HG02840 (cell line): ENCODE measurements at regions not wholly inside any gene's neighbourhood (a gene's known extent, or its start where the extent isn't known, plus 50 kb on each side); places are given as distances from the start of the nearest gene placed in this dataset.

Experiments
- ATAC-seq: cut with Tn5 transposase; IDR thresholded peaks from one replicate; pipeline ENCODE4 v1.9.1; 2021; ENCODE audit warnings: mild to moderate bottlenecking, moderate library complexity, moderate number of reproducible peaks; ENCODE audit not compliant: unreplicated experiment, low FRiP score

DNA sequence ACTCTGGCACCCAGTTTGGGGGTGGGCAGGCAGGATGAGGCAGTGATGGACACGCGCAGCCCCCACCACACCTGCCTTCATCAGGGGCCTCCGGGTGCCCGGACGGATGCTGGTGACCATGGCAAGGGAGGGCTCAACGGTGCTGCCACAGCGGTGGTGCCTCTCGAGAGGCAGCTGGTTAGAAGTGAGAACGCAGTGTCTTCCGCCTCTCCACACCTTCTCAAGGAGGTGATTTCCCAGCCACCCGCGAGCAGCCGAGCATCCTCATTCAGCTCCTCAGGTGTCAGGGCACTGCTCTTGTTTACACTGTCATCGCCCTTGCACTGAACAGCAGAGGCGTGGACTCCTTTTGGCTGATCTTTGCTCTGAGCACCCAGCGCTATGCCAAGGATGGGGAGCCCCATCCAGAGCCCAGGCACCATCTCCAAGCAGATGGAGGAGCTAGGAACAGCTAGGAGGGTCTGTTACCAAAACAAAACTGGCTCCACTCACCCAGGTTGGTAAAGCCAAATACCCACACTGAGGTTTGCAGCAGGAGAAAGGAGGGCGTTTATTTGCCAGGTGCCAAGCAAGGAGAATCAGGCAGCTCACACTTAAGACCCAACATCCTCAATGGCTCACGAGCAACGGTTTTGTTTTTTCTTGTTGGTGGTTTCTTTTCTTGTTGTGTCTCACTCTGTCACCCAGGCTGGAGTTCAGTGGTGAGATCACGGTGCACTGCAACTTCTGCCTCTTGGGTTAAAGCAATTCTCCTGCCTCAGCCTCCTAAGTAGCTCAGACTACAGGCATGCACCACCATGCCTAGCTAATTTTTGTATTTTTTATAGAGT lies 174.3 kb upstream of the TNRC6C start:
- no peak for ATAC-seq

DNA sequence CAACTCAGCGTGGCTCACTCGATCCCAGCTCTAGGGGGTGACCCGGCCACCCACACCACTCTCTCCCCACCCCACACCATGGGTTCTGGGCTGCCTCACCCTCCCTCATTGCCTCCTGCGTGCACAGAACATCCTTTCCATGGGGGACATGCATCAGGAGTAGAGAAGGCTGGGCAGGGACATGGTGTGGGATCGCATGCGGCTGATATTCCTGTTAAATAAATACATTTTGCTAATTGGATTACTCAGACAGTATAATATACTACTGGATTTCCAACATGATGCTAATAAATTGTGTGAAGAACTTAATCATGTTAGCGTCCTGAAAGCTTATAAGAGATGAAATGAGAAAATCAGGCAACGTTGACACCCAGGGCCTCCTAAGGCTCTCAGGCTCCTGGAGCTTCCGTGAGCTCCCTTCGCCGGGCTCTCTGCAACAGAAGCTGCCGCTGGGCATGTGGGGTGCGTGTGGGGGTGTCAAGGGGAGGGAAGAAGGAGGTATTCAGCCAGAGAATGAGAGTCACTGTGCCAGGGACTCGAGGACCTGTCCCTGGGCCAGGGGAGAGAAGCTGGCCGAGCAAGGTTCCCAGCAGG lies 173.1 kb upstream of the TNRC6C start:
- no peak for ATAC-seq

DNA sequence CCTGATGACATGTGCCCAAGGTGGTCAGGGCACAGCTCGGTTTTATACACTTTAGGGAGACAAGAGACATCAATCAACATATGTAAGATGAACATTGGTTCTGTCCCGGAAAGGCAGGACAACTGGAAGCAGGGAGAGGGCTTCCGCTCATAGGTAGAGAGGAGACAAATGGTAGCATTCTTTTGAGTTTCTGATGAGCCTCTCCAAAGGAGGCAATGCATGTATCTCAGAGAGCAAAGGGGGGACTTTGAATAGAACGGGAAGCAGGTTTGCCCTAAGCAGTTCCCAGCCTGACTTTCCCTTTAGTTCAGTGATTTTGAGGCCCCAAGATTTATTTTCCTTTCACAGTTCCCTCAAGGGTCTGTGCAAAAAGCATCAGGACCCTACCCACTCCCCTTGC lies 172.4 kb upstream of the TNRC6C start:
- ATAC-seq = no peak

DNA sequence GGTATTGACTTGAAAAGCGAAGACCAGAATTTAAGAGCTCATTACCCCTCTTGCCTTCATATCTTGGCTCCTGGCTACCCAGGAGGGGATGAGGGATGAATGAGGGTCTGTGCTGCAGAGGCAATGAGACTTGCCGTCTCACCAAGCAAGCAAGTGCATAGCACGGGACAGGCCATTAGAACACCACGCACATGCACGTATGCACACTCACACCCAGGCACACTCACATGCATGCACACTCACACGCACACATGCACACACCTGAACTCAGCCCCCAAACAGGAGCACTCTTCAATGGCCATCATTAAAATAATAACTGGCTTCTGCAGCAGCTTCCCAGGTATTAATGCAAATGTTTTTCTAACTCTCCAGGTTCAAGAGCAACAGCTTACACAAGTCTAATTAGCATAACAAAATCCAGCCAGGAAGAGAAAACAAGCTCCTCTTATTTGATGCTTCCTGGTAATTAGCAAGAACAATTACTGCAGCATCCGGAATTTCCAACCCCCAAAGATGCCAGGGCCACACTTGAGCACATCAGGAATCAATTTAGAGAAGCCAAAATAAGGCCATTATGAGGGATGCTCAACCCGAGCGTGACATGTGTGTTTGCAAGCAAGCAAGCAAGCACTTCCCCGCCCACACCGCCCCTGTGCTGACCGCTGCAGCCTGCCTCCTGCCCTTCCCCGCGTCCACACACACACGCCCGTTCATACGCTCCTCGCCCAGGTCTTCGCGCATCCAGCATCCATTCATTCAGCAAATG lies 171.6 kb upstream of the TNRC6C start:
- ATAC-seq = no peak

DNA sequence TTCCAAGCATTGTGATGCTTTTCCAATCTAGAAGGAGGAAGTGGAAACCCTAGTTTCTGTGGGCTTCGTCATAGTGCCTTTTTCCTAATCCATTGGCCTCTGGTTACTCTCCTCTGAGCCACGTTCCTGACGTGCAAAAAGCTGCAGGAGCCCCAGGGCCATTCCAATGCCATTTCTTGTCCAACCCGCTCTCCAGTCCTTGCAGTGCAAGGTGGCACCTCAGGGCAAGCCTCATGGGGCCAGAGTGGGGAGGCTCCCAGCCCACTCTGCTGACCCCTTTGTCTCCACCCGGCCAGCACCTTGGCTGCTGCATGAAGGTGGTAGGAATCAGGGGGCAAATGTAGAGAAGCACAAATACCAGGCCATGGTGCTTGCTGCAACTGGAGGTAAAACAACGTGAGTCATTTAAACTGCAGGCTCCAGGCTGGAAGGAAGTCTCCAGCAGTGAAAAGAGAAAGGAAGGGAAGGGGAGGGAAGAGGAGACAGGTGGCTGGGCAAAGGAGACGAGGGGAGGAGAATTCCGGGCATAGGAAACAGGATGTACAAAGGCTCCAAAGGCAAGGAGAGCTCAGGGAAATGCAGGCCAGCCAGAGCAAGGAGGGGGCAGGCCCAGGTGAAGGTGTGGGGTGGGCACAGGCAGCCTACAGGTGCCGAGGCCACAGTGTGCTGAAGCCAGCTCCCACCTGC lies 168.2 kb upstream of the TNRC6C start:
- ATAC-seq = no peak

DNA sequence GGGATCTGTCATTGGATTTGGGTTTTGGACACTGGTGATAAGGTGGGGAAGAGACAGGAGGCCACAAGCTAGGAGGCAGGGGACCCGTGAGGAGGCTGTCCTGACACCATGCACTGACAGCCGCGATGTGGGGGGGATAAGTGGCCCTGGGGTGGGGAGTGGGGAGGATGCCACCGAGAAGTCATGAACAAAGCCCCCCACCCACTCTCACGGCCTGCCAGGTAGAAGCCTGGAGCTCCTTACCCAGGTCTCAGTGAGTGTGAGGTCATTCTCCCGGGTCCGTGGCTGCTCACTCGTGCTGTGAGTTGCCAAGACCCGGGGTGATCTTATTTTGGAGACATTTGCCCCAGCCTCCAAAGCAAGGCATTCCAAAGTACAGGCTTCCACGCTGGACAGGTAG lies 165.9 kb upstream of the TNRC6C start:
- ATAC-seq = no peak

DNA sequence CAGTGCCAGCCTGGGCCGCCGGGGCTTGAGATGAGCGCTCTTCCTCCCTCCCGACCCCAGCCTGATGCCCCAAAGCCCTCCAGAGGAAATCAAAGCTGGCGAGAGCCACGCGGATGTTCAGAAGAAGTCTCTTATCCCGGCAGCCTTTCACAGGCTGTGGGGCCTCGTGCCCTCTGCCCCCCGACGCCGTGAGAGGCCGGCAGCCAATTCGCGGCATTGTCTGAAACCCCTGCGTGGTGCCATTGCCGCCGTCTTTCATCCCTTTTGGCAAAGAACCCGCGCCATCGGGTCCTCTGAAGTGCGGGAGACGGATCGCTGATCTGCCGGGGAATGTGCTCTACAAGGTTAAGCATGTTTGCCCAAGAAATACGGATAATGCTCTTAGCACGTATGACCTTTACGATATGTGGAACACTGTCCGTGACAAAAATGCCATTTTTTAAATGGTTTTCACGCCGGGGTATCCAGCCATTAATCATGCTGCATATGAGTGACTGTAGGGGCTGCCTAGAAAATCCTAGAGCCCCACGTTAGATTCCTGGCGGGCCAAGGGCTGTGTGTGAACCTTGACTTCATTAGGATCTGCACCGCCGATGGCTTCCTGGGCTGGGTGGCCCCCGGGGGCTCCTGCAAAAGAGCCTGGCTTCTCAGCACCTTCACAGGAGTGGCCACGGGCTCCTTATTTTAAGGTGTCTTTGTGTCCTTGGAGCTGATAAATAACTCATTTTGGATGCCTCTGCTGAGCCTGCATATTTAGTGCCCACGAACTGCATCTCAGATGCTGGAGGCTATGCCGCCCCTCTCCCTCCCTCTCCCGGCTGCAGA lies 165.1 kb upstream of the TNRC6C start:
- ATAC-seq = no peak

DNA sequence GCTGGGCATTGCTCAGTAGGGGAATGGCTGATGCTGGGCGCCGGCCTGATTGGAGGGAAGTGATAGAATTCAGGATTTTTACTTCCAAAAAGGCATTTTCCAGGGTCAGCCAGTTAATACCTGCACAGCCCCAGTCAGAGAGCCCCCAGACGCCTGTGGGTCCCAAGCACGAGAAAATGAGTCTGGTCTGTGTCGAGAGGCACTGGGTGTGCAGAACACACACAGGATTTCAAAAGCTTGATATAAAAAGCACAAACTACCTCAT lies 164.6 kb upstream of the TNRC6C start:
- ATAC-seq = no peak

DNA sequence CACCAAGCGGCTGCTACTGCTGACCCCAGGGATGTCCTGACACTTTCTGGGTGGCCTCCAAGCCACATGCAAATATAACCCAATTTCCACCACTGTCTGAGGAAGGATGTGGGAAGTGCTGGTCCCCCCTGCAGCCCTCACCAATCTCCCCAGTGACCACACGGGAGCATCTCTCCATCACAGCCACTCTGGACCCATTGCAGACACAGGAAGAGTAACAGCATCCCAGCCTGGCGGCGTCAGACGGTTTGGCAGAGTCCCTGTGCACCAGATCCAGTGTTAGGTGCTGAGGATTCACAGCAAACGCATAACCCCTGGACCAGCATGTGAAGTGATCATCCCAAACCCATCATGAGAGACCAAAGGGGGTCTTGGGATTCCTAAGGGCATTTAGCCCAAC lies 163.7 kb upstream of the TNRC6C start:
- no peak for ATAC-seq

DNA sequence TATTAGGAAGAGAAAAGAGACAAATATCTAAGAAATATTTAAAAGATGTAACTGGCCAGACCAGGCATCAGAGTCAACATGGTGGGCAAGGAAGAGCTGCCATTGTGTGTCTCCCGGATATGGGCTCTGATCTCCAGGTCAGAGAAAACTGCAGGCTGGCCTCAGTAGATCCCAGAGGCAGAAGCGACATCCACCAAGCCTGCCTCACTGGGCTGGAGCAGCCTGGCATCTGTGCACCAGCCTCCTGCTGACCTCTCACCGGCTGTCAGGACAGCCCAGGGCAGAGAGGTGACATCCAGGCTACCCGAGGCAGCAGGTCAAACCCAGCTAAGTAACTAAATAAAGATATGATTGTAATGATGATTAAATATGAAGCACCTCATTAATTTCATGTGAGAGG lies 162.8 kb upstream of the TNRC6C start:
- ATAC-seq = no peak

DNA sequence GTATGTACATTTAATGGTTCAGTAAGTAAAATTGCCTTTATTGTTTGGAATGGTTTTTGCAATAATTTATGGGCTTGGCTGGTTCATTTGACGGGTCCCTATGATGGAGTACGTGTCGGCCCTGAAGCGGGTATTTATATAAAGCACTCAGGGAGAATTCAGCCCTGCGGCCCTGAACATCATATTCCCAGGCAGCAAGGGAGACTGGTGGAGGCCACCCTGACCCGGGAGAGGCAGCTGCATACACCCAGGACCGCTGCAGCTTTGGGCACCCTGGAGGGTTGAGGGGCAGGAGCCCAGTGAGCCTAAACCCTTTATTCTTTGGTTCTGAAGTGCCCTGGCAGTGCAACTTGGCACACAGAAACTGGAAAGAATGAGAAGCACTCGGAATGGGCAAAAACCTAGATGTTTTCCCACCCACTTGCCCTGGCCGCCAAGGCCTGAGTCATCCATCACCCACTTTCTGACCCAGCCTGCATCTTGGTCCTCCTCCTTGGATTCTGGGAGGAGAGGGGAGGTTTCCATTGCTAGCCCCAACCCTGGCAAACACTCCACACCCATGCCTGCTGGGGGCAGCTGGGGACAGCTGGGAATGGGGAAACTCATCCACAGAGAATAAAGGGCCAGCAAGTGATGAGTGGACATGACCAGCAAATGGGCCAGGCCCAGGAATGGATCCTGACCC lies 162.2 kb upstream of the TNRC6C start:
- ATAC-seq = no peak

DNA sequence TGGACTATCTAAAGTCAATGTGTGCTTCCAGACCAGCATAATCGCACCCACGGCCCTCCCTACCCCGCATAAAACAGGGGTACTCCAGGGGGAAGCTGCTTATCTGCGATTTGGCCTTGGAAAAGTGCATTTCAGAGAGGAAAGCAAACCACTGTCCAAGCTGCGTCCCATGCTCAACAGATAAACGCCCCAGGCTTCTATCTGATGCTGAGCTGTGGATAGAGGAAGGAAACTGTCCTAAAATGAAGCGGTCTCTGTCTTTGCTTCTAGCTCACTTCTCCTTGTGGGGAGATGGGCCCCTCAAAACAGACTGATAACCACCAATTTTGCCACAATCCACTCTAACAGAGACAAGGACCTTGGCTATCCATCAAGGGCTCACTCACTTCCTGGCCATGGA lies 160.5 kb upstream of the TNRC6C start:
- ATAC-seq = no peak

DNA sequence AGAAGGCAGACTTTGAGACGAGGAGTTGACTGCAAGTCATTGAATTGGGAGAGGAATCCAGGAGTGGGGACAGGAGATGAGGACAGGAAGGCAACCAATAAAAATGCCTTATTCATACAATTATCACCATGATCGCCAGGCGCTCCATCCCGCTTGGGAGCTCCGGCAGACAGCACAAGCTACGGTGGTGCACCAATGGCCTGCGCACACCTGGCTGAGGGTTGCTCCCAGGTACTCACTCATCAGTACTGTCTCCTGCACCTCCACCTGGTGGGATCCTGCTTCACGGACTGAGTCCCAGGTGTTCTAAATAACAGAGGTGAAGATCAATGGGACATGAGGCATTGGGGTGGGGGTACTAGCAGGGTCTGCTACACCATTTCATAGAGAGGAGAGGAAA lies 160.0 kb upstream of the TNRC6C start:
- ATAC-seq = no peak

DNA sequence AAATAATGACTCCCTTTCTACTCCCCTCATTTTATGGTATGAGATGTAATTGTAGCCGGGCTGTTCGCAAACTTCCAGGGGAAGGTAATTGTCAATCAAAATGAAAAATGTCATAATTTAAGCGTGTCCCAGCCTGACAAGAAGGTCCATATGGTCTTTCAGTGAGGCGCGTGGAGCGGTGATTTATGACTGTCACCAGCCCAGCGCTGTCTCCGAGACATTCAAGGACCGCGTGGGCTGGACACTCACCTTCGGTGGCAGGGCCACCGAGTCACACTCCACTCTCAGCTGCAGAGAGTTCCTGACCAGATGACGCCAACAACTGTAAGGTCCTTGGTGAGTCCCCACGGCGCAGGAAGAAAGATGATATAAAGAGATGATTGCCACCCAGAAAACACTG lies 157.7 kb upstream of the TNRC6C start:
- no peak for ATAC-seq

DNA sequence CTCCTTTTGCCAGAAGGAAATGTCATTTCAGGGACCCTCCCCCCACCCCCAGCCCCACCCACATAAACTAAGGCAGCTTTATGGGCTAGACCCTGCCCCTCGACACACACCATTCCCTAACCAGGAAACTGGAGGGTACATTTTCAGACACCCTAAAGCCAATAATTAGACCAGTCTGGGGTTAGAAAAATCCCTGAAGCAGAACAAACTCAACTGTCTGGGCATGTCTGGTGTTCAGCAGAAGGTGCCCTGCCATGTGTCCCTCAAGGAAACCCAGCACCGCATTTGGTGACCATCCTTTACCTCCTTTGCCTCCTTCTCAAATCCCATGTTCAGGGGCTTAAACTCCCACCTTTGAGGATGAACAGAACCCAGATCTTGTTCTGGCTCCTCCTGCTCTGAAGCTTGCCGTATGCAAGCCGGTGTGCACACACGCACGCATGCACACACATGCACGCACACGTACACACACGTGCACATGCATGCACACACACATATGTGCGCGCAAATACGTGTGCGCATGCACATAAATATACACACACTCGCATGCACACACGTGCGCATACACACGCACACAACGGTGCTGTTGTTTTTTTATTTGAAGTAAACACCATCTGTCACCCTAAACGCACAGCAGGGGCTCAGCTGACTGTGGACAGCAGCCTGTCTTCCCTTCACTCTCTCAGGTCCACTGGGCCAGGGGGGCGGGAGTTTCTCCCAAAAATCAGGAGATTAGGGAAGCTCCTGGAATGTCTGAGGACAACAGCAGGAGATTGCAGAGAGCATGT lies 156.8 kb upstream of the TNRC6C start:
- ATAC-seq = no peak

DNA sequence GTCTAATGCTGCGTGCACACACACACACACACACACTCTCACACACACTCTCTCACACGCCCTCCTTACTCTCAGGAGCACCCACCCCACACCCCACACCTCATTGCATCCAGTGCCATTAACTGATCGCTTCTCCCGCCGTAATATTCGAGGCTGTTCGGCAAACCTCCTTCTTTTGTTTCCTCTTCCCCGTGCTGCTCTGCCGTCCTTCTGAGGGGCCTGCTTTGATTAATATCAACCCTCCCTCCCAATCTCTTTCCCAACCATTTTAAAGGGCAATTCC lies 156.2 kb upstream of the TNRC6C start:
- ATAC-seq = no peak

DNA sequence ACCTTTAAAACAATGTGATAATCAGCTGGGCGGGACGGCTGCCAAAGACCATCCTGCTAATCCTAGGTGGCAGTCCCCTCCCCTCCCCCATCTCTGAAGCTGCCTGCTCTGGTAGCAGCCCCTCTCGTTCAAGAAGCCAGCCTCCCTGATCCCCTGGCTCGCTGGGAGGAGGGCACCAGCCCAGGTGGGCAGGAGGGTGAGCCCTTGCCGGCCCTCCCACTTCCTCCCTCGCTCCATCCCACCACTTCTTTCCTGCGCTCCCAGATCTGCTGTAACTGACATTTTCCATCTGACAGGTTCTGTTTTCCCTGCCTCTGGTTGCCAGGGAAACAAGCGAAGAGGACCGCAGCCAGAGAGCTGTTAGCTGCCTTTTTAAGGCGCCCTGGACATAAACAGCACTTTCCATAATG lies 155.7 kb upstream of the TNRC6C start:
- ATAC-seq = no peak

DNA sequence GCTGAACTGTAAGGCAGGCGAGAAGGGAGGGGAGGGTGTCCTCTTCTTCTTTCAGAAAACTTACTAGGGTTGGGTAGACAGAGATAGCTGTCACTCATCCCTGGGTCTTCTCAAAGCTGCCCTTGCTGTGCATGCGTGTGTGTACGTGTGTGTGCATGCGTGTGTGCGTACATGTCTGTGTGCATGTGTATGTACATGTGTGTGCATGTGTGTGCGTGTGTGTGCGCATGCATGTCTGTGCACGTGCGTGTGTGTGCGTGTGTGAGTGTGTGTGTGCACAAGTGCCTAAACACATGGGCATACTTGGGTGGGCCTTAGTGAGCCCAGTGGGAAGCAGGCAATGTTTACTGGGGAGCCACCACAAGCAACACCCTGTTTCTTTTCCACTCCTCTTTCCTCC lies 154.8 kb upstream of the TNRC6C start:
- no peak for ATAC-seq

DNA sequence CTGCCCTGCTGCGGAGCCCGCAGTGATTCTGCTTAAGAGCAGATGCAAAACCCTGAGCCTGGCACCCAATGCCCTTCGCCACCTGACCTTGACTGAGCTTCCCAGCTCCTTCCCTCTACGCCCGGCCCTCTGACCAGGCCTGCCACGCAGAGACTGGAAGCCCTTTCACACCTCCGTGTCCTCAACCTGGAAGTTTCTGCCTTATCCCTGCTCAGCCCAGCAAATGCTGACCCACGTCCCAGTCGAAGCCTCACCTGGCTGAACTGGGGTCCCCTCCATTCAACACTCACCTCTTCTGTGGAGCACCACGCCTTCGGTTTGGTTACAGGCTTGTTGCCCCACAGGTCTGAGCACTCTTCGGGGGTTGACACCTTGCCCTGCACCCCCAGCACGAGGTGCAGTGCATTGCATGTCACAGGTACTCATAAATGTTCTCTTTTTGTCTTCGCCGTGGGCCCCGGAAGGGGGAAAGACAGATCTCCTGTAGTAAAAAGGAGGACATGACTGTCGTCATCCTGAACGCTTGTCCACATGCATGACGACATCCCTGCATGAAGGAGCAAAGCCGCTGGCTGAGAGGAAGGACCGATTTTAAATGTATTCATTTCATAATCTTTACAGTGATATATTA lies 153.6 kb upstream of the TNRC6C start:
- no peak for ATAC-seq
